ENCODE measurements at regions not wholly inside any gene's neighbourhood (a gene's known extent, or its start where the extent isn't known, plus 50 kb on each side); places are given as distances from the start of the nearest gene placed in this dataset.

GRCh38 chr13:31925079-31925478 lies 106.5 kb upstream of the FRY start:
- DNase-seq = no peak

GRCh38 chr13:31927219-31927653 lies 104.3 kb upstream of the FRY start:
- CTCF ChIA-PET = interaction anchor here (1.6 kb wide), 1 partner anchor 17 kb away, joined by 4 read pairs; no protein-coding TSS in a partner anchor
- Mint-ChIP-seq H3K9me3 (no peaks in the 10 kb centered on the region), H3K4me3 (no peak overlapping the region), H3K36me3 (no peaks in the 10 kb centered on the region), H3K27ac (no peak overlapping the region), H3K4me1 (peaks cover 22% of the 10 kb centered on the region), H3K27me3 (peaks cover 10% of the 10 kb centered on the region)
- no peak for DNase-seq

More at GRCh38 chr13:31925079-31925478, 106.5 kb upstream of the FRY start:
- CTCF ChIA-PET = no interaction called here
- Mint-ChIP-seq H3K9me3 (no peaks in the 10 kb centered on the region), H3K4me1 (peaks cover 25% of the 10 kb centered on the region), H3K27me3 (peaks cover 13% of the 10 kb centered on the region), H3K4me3 (no peak overlapping the region), H3K27ac (no peak overlapping the region), H3K36me3 (no peaks in the 10 kb centered on the region)

DNA sequence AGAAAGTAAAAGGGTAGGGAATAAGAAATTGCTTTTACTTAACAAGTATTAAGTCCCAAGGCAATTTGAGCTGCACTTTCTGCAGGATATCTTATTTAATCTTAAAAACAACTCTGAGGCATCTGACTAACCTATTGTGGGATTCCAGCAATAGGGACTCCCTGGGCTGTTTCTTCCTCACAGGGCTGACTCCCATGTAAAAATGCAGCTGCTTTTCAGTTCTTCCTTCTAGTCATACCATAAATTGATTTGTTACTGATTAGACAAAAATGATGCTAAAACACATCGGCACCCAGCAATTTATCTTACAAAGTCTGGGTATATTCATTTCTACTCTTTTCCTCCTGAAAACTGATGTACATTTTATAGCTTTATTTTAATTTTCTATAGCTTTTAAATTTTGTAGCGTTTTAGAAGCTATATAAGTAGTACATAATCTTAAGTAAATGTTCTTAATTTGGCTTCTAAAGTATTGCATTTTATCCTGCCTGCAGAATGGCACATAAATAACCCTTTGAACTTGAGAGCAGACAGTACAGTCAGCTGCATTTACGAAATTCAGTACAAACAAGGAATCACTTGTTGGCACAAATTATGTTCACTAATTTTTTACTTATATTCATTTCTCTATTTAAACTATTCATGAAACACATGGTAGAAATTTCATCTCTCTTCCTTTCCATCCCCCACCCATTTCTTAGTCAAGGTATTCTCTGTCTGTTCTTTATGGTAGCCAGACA lies 102.4 kb upstream of the FRY start:
- Mint-ChIP-seq H3K4me3 (no peak overlapping the region), H3K4me1 (peaks cover 22% of the 10 kb centered on the region), H3K36me3 (no peaks in the 10 kb centered on the region), H3K27me3 (peaks cover 3% of the 10 kb centered on the region), H3K27ac (no peak overlapping the region), H3K9me3 (no peaks in the 10 kb centered on the region)
- no peak for DNase-seq
- CTCF ChIA-PET = interaction anchor here (1.4 to 2.0 kb wide), 3 partner anchors 10 to 102 kb away, joined by 3 to 8 read pairs (median 3); no protein-coding TSS in a partner anchor

GRCh38 chr13:31930490-31930889 lies 101.1 kb upstream of the FRY start:
- Mint-ChIP-seq H3K27me3 (peaks cover 7% of the 10 kb centered on the region), H3K27ac (no peak overlapping the region), H3K4me1 (peaks cover 22% of the 10 kb centered on the region), H3K9me3 (no peaks in the 10 kb centered on the region), H3K4me3 (no peak overlapping the region), H3K36me3 (no peaks in the 10 kb centered on the region)
- no peak for DNase-seq
- CTCF ChIA-PET = interaction anchor here (1.7 to 2.3 kb wide), 2 partner anchors 11 to 20 kb away, joined by 5 to 14 read pairs; no protein-coding TSS in a partner anchor

DNA sequence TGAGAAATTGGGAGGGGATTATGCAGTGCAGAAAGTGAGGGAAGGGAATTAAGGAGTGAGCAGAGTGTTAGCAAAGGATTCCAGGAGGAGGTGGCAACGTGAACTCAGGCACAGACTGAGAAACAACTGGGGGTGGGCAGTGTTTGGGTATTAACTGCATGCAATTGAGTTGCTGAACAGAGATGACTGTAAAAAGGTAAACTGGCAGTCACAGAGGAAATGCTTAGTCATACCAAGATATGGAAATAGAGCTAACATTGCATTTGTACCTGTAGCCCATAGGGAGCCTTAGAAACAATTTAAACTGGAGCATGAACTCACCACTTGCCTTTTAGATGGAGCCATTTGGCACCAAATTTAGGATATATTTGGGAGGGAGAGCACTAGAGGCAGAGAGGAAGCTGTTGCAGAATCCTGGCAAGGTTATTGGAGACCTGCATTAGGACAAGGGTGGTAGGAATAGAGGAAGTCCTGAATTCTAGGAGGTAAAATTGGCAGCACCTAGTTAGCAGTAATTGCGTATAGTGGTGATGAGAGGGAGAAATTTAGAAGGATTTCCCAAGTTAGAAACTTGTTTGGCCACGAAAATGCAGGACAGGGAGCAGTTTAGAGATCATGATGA lies 100.6 kb upstream of the FRY start:
- Mint-ChIP-seq H3K27me3 (peaks cover 9% of the 10 kb centered on the region), H3K4me3 (no peak overlapping the region), H3K27ac (no peak overlapping the region), H3K36me3 (no peaks in the 10 kb centered on the region), H3K9me3 (no peaks in the 10 kb centered on the region), H3K4me1 (peaks cover 22% of the 10 kb centered on the region)
- CTCF ChIA-PET = interaction anchor here (1.7 to 2.3 kb wide), 2 partner anchors 12 to 21 kb away, joined by 5 to 14 read pairs; no protein-coding TSS in a partner anchor
- DNase-seq = peak; percentile 33

GRCh38 chr13:31937436-31937835 lies 94.1 kb upstream of the FRY start:
- no peaks in the 10 kb centered on the region for H3K36me3 Mint-ChIP-seq
- DNase-seq = no peak
- H3K27ac Mint-ChIP-seq = no peak overlapping the region
- peaks cover 11% of the 10 kb centered on the region for H3K27me3 Mint-ChIP-seq
- H3K4me1 Mint-ChIP-seq = no peaks in the 10 kb centered on the region
- H3K4me3 Mint-ChIP-seq = no peak overlapping the region
- H3K9me3 Mint-ChIP-seq = no peaks in the 10 kb centered on the region
- CTCF ChIA-PET = no interaction called here

DNA sequence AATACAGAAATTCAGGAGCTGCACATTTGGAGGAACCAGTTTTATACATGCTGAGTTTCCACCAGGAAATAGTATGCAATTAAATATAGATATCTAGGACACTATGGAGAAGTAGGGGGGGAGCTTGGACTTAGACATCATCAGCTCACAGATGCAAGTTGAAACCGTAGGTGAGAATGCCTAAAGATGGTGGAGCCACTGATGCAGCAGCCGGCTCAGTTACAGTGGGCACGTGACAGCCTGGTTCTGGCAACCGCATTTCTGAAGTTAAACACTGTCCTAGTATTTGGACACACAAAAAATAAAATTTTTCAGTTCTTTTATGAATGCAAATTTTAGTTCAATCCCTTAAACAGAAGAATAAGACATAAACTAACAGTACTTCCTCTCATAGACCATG lies 91.5 kb upstream of the FRY start:
- DNase-seq = no peak
- Mint-ChIP-seq H3K27me3 (peaks cover 11% of the 10 kb centered on the region), H3K4me1 (no peaks in the 10 kb centered on the region), H3K36me3 (no peaks in the 10 kb centered on the region), H3K4me3 (no peak overlapping the region), H3K9me3 (no peaks in the 10 kb centered on the region), H3K27ac (no peak overlapping the region)
- CTCF ChIA-PET = no interaction called here

- Mint-ChIP-seq H3K9me3 (no peaks in the 10 kb centered on the region), H3K27me3 (peaks cover 5% of the 10 kb centered on the region), H3K4me1 (no peaks in the 10 kb centered on the region), H3K27ac (no peak overlapping the region), H3K36me3 (no peaks in the 10 kb centered on the region), H3K4me3 (no peak overlapping the region)
- CTCF ChIA-PET = no interaction called here
- no peak for DNase-seq
Measured at GRCh38 chr13:31943591-31943990, 88.0 kb upstream of the FRY start.

DNA sequence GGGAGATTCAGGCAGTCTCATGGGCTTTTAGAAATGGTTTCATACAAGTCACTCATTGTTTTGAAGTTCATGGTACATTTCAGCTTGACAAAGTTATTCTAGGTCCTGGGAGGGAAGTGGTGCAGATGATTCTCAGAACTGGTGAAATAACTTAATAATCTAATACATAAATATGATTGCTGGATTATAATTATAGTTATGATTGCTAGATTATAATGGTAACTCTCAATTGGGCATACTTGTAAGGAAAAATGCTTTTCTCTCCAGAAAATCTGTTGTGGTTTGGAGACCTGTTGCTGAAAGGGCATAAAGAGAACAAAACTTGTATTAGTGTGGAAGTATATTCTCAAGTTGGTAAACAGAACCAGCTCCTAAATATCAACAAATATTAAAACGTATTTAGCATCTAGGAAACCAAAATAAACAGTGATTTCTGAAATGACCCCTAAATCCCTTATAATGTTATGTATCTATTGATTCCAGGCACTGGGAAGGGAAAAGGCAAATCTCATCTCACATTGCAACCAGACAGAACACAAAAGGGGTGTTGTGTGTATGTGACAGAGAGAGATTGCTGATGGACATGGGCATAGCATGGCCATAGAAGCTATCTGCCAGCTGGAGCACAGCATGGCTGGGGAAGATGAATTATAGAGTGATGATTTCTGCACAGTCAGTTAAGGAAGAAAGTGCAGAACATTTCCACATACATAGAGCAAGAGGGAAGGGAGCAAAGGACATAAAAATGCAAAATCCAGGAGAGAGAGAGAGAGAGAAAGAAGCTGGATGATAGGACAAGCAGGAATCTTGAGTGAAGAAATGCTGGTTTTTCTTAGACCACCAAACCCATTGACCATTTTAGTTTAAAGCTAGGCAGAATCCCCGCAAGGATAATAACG lies 87.1 kb upstream of the FRY start:
- Mint-ChIP-seq H3K27me3 (peaks cover 5% of the 10 kb centered on the region), H3K27ac (no peak overlapping the region), H3K36me3 (no peaks in the 10 kb centered on the region), H3K9me3 (no peaks in the 10 kb centered on the region), H3K4me1 (no peaks in the 10 kb centered on the region), H3K4me3 (no peak overlapping the region)
- no peak for DNase-seq
- CTCF ChIA-PET = interaction anchor here (0.6 kb wide), 1 partner anchor 10 kb away, joined by 3 read pairs; no protein-coding TSS in a partner anchor

- CTCF ChIA-PET = interaction anchor here (0.6 to 1.9 kb wide), 2 partner anchors 10 to 36 kb away, joined by 3 to 5 read pairs; no protein-coding TSS in a partner anchor
- Mint-ChIP-seq H3K27ac (no peak overlapping the region), H3K27me3 (peaks cover 5% of the 10 kb centered on the region), H3K4me1 (no peaks in the 10 kb centered on the region), H3K9me3 (no peaks in the 10 kb centered on the region), H3K4me3 (no peak overlapping the region), H3K36me3 (no peaks in the 10 kb centered on the region)
- DNase-seq = no peak
Measured at GRCh38 chr13:31945202-31945961, 86.2 kb upstream of the FRY start.

GRCh38 chr13:31946091-31946770 lies 85.3 kb upstream of the FRY start:
- peaks cover 5% of the 10 kb centered on the region for H3K4me1 Mint-ChIP-seq
- no peak for DNase-seq
- H3K4me3 Mint-ChIP-seq = no peak overlapping the region
- CTCF ChIA-PET = interaction anchor here (1.9 kb wide), 1 partner anchor 37 kb away, joined by 5 read pairs; no protein-coding TSS in a partner anchor
- no peaks in the 10 kb centered on the region for H3K36me3 Mint-ChIP-seq
- no peak overlapping the region for H3K27ac Mint-ChIP-seq
- no peaks in the 10 kb centered on the region for H3K9me3 Mint-ChIP-seq
- peaks cover under 1% of the 10 kb centered on the region for H3K27me3 Mint-ChIP-seq

GRCh38 chr13:31947105-31947504 lies 84.5 kb upstream of the FRY start:
- CTCF ChIA-PET = interaction anchor here (1.4 to 1.9 kb wide), 2 partner anchors 37 kb away, joined by 5 to 6 read pairs; no protein-coding TSS in a partner anchor
- DNase-seq = no peak
- Mint-ChIP-seq H3K4me3 (no peak overlapping the region), H3K36me3 (no peaks in the 10 kb centered on the region), H3K27ac (no peak overlapping the region), H3K27me3 (no peaks in the 10 kb centered on the region), H3K9me3 (no peaks in the 10 kb centered on the region), H3K4me1 (peaks cover 6% of the 10 kb centered on the region)

DNA sequence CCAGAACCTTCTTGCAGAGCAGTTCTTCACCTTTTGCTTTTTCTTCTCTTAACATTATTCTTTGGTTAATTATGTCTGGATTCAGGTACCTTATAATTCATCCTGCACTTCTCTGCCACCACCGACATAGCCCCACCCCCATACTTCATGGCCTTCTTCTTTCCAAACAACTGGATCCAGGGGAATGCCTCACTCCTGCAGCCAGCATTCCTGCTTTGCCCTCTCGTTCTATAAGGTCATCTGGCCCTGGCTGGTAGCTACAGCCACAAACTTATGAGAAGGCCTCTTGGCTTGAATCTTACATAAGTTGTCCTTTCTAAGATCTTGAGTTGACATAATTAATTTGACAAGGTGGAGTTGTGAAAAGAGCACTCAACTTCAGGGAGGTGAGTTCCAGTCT lies 84.1 kb upstream of the FRY start:
- H3K4me1 Mint-ChIP-seq = peaks cover 6% of the 10 kb centered on the region
- no peak overlapping the region for H3K4me3 Mint-ChIP-seq
- no peak for DNase-seq
- no peak overlapping the region for H3K27ac Mint-ChIP-seq
- H3K36me3 Mint-ChIP-seq = no peaks in the 10 kb centered on the region
- H3K27me3 Mint-ChIP-seq = no peaks in the 10 kb centered on the region
- CTCF ChIA-PET = interaction anchor here (1.4 kb wide), 1 partner anchor 37 kb away, joined by 6 read pairs; no protein-coding TSS in a partner anchor
- no peaks in the 10 kb centered on the region for H3K9me3 Mint-ChIP-seq
